ENCODE measurements at regions not wholly inside any gene's neighbourhood (a gene's known extent, or its start where the extent isn't known, plus 50 kb on each side); places are given as distances from the start of the nearest gene placed in this dataset.
A peak's percentile ranks its signal among the peaks of the same experiment; 100 is the strongest.
"Not testable (repeated sequence)": the region's sequence is repeated elsewhere in the genome, so short reads cannot be mapped to it uniquely, and the experiment has no call there.

- DNase-seq (ENCODE audit: low read depth, low spot score): no peak
Measured at GRCh38 chr3:88291486-88291885, 141.7 kb downstream of the C3orf38 start.

- no peak for DNase-seq (ENCODE audit: low read depth, low spot score)
Measured at GRCh38 chr3:88298189-88298588, 148.4 kb downstream of the C3orf38 start.

- DNase-seq (ENCODE audit: low read depth, low spot score): no peak
Measured at GRCh38 chr3:88301273-88301995, 151.7 kb downstream of the C3orf38 start.

- no peak for DNase-seq (ENCODE audit: low read depth, low spot score)
Measured at GRCh38 chr3:88301996-88302393, 152.2 kb downstream of the C3orf38 start.

- DNase-seq (ENCODE audit: low read depth, low spot score): not testable (repeated sequence)
Measured at GRCh38 chr3:88303331-88303904, 153.7 kb downstream of the C3orf38 start.

- DNase-seq (ENCODE audit: low read depth, low spot score): no peak
Measured at GRCh38 chr3:88307666-88308065, 157.9 kb downstream of the C3orf38 start.

DNA sequence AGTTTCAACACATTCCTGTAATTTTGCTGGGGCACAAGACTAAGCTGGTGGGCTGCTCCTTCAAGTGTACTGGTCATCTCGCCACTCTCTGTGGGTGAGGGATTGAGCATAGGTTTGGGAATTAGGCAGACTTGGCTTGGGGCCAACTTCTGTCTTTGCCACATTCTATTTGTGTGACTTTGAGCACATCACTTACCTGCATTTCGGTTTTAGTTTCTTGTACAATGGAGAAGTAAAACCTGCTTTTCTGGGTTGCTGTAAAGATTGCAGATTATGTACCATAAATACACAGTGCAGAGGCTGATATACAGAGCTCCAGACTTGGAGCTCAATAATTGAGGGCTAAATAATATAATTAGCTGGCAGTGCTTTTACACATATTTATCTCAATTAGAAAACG lies 162.1 kb downstream of the C3orf38 start:
- DNase-seq (ENCODE audit: low read depth, low spot score): no peak

GRCh38 chr3:88312256-88312655 lies 162.5 kb downstream of the C3orf38 start:
- no peak for DNase-seq (ENCODE audit: low read depth, low spot score)

- no peak for DNase-seq (ENCODE audit: low read depth, low spot score)
Measured at GRCh38 chr3:88318067-88318466, 168.3 kb downstream of the C3orf38 start.

- peak; percentile 4 for DNase-seq (ENCODE audit: low read depth, low spot score)
Measured at GRCh38 chr3:88321363-88322050, 171.7 kb downstream of the C3orf38 start.

DNA sequence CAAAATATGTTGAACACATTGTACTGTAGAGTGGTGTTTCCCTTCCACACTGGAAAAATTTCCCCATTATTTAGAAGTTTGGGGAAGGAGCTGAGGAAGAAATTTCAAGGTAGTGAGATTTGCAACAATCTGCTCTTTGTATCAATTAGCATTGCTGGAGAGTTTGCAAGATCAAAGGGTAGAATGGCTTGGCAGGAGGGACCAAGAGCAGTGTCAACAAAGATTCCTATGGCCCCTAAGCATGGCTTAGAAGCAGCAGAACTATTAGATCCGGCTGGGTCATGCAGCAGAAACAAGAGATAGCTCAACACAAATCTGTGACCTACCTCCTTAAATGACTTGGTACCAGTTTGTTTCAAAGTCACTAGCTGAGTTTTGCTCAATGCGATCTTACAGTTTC lies 175.0 kb downstream of the C3orf38 start:
- no peak for DNase-seq (ENCODE audit: low read depth, low spot score)

GRCh38 chr3:88334187-88334868 lies 184.6 kb downstream of the C3orf38 start:
- DNase-seq (ENCODE audit: low read depth, low spot score): no peak

- DNase-seq (ENCODE audit: low read depth, low spot score): no peak
Measured at GRCh38 chr3:88336894-88337293, 187.1 kb downstream of the C3orf38 start.

DNA sequence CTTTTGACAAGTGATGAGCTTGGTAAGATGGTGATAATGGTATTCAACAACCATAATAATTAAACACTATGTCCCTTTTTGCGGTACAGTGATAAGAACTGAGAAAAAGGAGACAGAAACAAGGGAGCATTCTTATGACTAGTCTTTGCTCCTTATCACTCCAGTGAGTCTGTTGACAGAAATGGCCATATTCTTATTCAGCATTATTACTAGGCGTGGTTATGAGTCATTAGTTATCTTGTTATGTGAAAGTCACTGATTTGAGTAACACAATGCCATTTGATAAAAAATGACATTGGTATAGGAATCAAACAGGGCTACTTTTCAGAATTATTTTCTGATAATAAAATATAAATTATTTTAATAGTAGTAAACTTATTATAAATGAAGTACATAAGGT lies 193.5 kb downstream of the C3orf38 start:
- no peak for DNase-seq (ENCODE audit: low read depth, low spot score)

GRCh38 chr3:88346643-88347042 lies 196.9 kb downstream of the C3orf38 start:
- no peak for DNase-seq (ENCODE audit: low read depth, low spot score)

- DNase-seq (ENCODE audit: low read depth, low spot score): no peak
Measured at GRCh38 chr3:88362428-88362827, 212.7 kb downstream of the C3orf38 start.

DNA sequence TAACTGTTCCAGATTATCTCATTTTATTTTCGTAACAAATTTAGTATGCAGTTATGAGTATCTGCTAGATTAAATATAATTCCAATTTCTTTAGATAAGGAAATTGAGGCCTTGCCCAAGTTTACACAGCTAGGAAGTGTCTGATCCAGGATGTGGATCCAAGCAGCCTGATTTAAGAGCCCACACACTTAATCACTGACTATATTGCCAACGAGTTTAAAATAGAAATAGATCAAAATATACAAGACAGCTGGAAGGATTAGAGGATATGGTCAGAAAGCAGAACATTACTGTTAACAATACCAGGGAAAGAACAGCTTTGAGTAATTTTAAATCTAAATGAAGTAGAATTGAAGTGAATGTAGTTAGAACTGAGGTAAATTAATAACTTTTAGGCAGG lies 215.2 kb downstream of the C3orf38 start:
- no peak for DNase-seq (ENCODE audit: low read depth, low spot score)

DNA sequence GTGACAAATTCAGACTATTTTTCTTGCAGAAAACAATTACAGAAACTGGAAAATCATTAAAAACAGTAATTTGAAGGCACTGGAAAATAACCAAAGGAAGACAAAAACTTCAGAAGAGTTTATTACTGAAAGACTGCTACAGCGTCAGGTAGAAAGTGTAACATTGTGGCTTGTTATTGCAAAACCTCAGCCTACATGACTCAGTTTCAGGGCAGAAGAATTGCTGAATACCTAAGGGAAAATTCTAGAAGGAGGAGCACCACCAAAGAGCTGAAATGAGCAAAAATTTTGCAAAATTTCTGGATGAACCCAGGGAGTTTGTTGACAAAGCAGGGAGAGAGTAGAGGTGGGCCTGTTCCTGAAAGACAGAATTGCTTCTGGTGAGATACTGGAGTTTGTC lies 219.6 kb downstream of the C3orf38 start:
- peak; percentile 2 for DNase-seq (ENCODE audit: low read depth, low spot score)

DNA sequence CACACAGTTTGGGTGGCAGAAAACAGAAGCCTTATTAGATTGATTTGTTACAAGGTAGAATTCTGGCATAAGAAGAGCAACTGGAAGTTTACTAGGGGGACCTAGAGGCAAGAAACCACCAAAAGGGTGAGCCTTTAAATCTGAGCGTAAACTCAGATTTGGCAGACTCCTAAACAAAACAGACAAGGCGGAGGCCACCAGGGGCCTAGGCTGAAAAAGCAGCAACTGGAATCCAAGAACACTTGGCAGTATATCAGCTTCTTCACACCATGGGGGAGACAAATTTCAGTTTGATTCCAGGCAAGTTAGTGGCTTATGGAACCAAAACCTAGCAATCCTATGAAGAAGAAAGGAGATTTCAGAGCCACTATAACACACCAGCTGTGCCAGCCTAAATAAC lies 220.0 kb downstream of the C3orf38 start:
- no peak for DNase-seq (ENCODE audit: low read depth, low spot score)

- DNase-seq (ENCODE audit: low read depth, low spot score): no peak
Measured at GRCh38 chr3:88385090-88385489, 235.3 kb downstream of the C3orf38 start.

- DNase-seq (ENCODE audit: low read depth, low spot score): no peak
Measured at GRCh38 chr3:88398581-88398980, 248.8 kb downstream of the C3orf38 start.

DNA sequence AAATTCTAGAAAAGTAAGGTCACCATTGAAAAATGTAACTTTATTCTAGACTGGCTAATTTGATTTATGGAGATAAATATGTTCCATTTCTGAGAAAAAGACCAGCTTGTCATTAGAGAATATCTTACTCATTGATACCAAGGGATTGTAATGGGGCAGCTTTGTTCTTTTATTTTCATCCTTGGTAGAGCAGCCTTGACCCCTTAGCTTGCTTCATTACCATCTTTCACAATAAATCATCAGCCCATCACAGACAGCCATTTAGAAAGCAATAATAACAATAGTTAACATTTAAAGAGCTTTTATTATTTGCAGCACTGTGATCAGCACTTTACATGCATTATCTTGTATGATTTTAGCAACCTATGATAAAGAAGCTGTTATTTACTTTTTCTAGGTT lies 253.6 kb downstream of the C3orf38 start:
- DNase-seq (ENCODE audit: low read depth, low spot score): no peak
